Aorta (tissue), 5 donors: ENCODE measurements at regions not wholly inside any gene's neighbourhood (a gene's known extent, or its start where the extent isn't known, plus 50 kb on each side); places are given as distances from the start of the nearest gene placed in this dataset.
"Not testable (repeated sequence)": the region's sequence is repeated elsewhere in the genome, so short reads cannot be mapped to it uniquely, and the experiment has no call there.

ENCODE experiments used
- ATAC-seq: fragments of 200-7000 bp; cut with Tn5 transposase; one replicate; pipeline ENCODE4 v1.9.1; 2022; ENCODE audit warnings: moderate library complexity; ENCODE audit not compliant: low FRiP score
- DNase-seq, 2 donors: peaks; one replicate each; pipeline ENCODE4 v3.0.0-alpha.2; 2020
- H3K27ac ChIP-seq, 2 donors: one replicate each; pipeline ENCODE4 v1.5.1; 2013; ENCODE audit warnings: low read length in 2 of 2, mild to moderate bottlenecking in 2 of 2, moderate library complexity in 2 of 2, control low read depth in 1 of 2, inconsistent platforms in 1 of 2, low read depth in 1 of 2
- H3K27me3 ChIP-seq, 2 donors: one replicate each; pipeline ENCODE4 v1.6.1; 2013; ENCODE audit warnings: control low read depth in 1 of 2, low read length in 1 of 2, mild to moderate bottlenecking in 1 of 2, moderate library complexity in 1 of 2; ENCODE audit not compliant: insufficient read depth in 2 of 2, control insufficient read depth in 1 of 2
- H3K36me3 ChIP-seq, 2 donors: one replicate each; pipeline ENCODE4 v1.6.1; 2013; ENCODE audit warnings: control low read depth in 1 of 2, low read length in 1 of 2, mild to moderate bottlenecking in 1 of 2; ENCODE audit not compliant: insufficient read depth in 2 of 2, control insufficient read depth in 1 of 2
- H3K4me1 ChIP-seq, 2 donors: one replicate each; pipeline ENCODE4 v1.6.1; 2013; ENCODE audit warnings: low read length in 2 of 2, control low read depth in 1 of 2, mild to moderate bottlenecking in 1 of 2, moderate library complexity in 1 of 2; ENCODE audit not compliant: insufficient read depth in 2 of 2, control insufficient read depth in 1 of 2
- H3K4me3 ChIP-seq, 2 donors: one replicate each; pipeline ENCODE4 v1.5.1; 2013; ENCODE audit warnings: low read length in 2 of 2, control low read depth in 1 of 2, mild to moderate bottlenecking in 1 of 2
- H3K9me3 ChIP-seq: one replicate; pipeline ENCODE4 v1.6.1; 2013; ENCODE audit warnings: mild to moderate bottlenecking, low read length; ENCODE audit not compliant: control insufficient read depth
- WGBS, 2 donors: extraction: QIAGEN DNeasy Blood & Tissue Kit; methylation state at CpG; one replicate each; pipeline ENCODE4 v1.1.7; 2013; 5-methylcytosine and 5-hydroxymethylcytosine counted together
- intact Hi-C, 2 donors: fragments of 100-400 bp; cut with DNase I; formaldehyde crosslinking; loops; one replicate each; pipeline versions ENCODE4 v1.14.2 to v1.15.0; 2022
- donor health status: healthy with polysubstance abuse.
- donor health status: Bipolar disorder and iron deficiency.
- donor health status: DM: no; HTN: no; CAD: no.
- donor health status: DM: no; HTN: no; CAD: no.
- donor health status: DM: yes; HTN: yes; CAD: no.

DNA sequence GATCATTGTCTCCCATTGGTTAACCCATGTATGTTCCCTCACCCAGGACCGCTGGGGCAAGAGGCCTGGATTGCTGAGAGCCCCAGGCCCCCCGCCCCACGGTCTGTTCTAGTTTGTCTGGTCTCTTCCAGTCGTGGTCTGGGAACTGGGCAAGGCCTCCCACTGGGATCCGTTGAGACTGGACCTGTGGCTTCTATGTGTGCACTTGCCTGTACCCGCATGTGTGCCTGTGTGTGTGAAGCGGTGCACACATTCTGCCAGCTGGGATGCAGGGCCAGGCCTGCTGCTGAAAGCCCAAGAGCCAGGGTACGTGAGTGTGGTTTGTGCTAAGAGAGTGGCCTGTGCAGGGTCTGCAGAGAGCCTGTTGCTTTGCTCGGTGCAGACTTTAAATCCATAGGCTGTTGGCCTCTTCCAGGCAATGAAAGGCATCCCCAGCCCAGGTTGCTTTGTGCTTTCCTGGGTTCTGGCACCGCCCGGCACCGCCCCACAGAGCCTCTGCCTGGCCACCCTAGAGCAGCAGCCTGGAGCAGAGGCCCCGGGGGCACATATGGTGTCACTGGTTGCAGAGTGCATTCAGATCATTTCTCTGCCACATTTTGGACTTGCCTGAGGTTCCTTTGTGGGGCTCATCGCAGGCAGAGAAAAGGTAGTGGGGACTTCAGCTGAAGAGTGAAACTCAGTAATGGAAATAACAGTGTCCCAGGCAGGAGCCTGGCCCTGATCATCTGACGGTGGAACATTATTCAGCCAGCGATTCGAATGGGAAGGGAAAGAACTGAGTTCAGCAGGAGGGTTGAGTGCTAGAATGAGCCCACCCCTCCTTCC is 215.5 kb downstream of the GLRX3 start:
- no peaks in the 10 kb centered on the region for H3K36me3 ChIP-seq
- no peak overlapping the region for H3K27ac ChIP-seq
- H3K9me3 ChIP-seq, result no peaks in the 10 kb centered on the region
- no peaks in the 10 kb centered on the region for H3K4me1 ChIP-seq
- DNase-seq (peak in 1 of 2 donors; percentile 46), ATAC-seq (no peak)
- H3K4me3 ChIP-seq, result no peak overlapping the region
- 86 to 88% methylated on average over 17 of the region's 17 CpGs for WGBS, 2 donors
- intact Hi-C loops, result no loop called here
- H3K27me3 ChIP-seq, result no peaks in the 10 kb centered on the region

- Histone ChIP-seq H3K4me1 (no peaks in the 10 kb centered on the region), H3K27me3 (no peaks in the 10 kb centered on the region), H3K9me3 (no peaks in the 10 kb centered on the region), H3K27ac (no peak overlapping the region), H3K36me3 (no peaks in the 10 kb centered on the region), H3K4me3 (no peak overlapping the region)
- ATAC-seq (no peak), DNase-seq (peak in 1 of 2 donors; percentile 46)
- 42 to 46% methylated on average over 9 of the region's 9 CpGs for WGBS, 2 donors
- intact Hi-C loops, result no loop called here
Observed at GRCh38 chr10:130352291-130352645, 216.1 kb downstream of the GLRX3 start.

DNA sequence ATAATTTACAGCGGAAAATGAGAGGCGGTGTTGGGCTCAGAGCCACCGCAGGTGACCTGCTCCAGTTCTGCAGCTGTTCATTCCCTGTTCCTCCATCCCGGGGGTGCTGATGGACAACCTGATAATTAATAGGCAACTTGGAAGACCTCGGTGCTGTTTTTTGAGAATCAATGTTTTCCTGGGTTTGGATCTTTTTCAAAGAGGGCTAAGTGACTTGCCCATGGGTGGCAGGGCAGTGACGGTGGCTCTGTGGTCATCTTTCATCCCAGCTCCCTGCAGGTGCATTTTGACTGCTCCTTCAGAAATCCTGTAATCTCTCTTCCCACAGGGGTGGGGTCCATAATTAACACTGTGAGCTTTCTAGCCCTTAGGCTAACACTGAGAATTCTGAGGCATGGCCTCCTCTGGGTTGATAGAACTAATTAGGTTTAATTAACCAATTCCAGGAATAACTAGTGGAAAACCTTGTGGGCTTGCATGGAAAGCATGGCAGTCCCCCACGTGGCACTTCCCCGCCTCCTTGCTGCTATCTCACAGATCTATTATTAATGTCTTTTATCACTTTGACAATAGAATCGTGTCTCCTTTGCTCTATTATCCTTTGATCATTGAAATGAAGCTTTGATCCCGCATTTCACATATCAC is 217.9 kb downstream of the GLRX3 start:
- ATAC-seq, result no peak
- Histone ChIP-seq H3K27me3 (no peaks in the 10 kb centered on the region), H3K36me3 (no peaks in the 10 kb centered on the region), H3K27ac (no peak overlapping the region), H3K4me3 (no peak overlapping the region), H3K9me3 (no peaks in the 10 kb centered on the region), H3K4me1 (no peaks in the 10 kb centered on the region)
- DNase-seq, result no peak
- intact Hi-C loops, result no loop called here
- 85 to 87% methylated on average over 10 of the region's 10 CpGs for WGBS, 2 donors

GRCh38 chr10:130354573-130354954 is 218.4 kb downstream of the GLRX3 start:
- Histone ChIP-seq H3K4me3 (no peak overlapping the region), H3K4me1 (no peaks in the 10 kb centered on the region), H3K27ac (no peak overlapping the region), H3K27me3 (no peaks in the 10 kb centered on the region), H3K9me3 (no peaks in the 10 kb centered on the region), H3K36me3 (no peaks in the 10 kb centered on the region)
- 90 to 94% methylated on average over 8 of the region's 8 CpGs for WGBS, 2 donors
- peak in 1 of 2 donors; percentile 52 for DNase-seq
- no peak for ATAC-seq
- intact Hi-C loops, result no loop called here

GRCh38 chr10:130354976-130355795 is 219.0 kb downstream of the GLRX3 start:
- no peak for ATAC-seq
- intact Hi-C loops, result no loop called here

GRCh38 chr10:130356429-130356828 is 220.2 kb downstream of the GLRX3 start:
- ATAC-seq, H3K4me3 ChIP-seq, H3K36me3 ChIP-seq, H3K9me3 ChIP-seq, H3K27ac ChIP-seq, H3K4me1 ChIP-seq, H3K27me3 ChIP-seq, intact Hi-C loops: not testable (repeated sequence)
- DNase-seq, result peak in 1 of 2 donors; percentile 55
- 90 to 93% methylated on average over 23 of the region's 23 CpGs for WGBS, 2 donors

More at GRCh38 chr10:130354976-130355795, 219.0 kb downstream of the GLRX3 start:
- Histone ChIP-seq H3K9me3 (no peaks in the 10 kb centered on the region), H3K27me3 (no peaks in the 10 kb centered on the region), H3K27ac (no peak overlapping the region), H3K4me1 (no peaks in the 10 kb centered on the region), H3K36me3 (no peaks in the 10 kb centered on the region), H3K4me3 (no peak overlapping the region)
- peak in 1 of 2 donors; percentile 51 for DNase-seq
- 79 to 84% methylated on average over 20 of the region's 20 CpGs for WGBS, 2 donors

- Histone ChIP-seq H3K9me3 (no peaks in the 10 kb centered on the region), H3K27ac (no peak overlapping the region), H3K4me1 (no peaks in the 10 kb centered on the region), H3K4me3 (no peak overlapping the region), H3K36me3 (no peaks in the 10 kb centered on the region), H3K27me3 (no peaks in the 10 kb centered on the region)
- DNase-seq (peak in 1 of 2 donors; percentile 47), ATAC-seq (no peak)
- intact Hi-C loops, result no loop called here
- WGBS, 2 donors, result 91 to 92% methylated on average over 9 of the region's 9 CpGs
Observed at GRCh38 chr10:130357226-130357625, 221.0 kb downstream of the GLRX3 start.

- intact Hi-C loops, result no loop called here
- Histone ChIP-seq H3K4me3 (no peak overlapping the region), H3K27me3 (no peaks in the 10 kb centered on the region), H3K27ac (no peak overlapping the region), H3K9me3 (no peaks in the 10 kb centered on the region), H3K36me3 (no peaks in the 10 kb centered on the region), H3K4me1 (no peaks in the 10 kb centered on the region)
- peak in 1 of 2 donors; percentile 50 for DNase-seq
- no peak for ATAC-seq
- 82 to 93% methylated on average over 12 of the region's 12 CpGs for WGBS, 2 donors
Observed at GRCh38 chr10:130357951-130358350, 221.8 kb downstream of the GLRX3 start.
